Activated CD8-positive, alpha-beta memory T cell treated with anti-CD3 and anti-CD28 coated beads, Interleukin-2, amount 50 U/mL, for 48 hours (primary cell): ENCODE measurements at regions not wholly inside any gene's neighbourhood (a gene's known extent, or its start where the extent isn't known, plus 50 kb on each side); places are given as distances from the start of the nearest gene placed in this dataset.

Source experiments
- DNase-seq: peaks from one replicate; pipeline ENCODE4 v3.0.0-alpha.2; 2020

DNA sequence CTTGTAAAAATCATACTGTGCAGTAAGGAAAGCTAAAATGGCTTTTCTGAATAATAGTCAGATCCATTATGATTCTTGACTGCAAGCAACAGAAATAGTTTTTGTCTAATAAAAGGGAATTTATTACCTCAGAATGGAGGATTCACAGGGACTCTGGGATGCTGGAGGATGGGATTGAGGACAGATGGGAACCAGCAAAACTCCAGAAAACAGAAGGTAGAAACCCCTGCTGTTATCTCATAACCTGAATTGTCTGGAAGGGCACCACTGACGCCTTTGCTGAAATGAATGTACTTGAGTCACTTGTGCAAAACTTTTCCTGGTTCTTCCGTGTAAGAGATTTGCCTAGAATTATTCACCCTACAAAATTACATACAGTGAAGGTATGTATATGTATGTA, 58.6 kb upstream of the DMAC1 start:
- no peak for DNase-seq

- DNase-seq = no peak
Measured at GRCh38 chr9:7854763-7855162, 55.2 kb upstream of the DMAC1 start.
